Activated CD4-positive, alpha-beta memory T cell treated with anti-CD3 and anti-CD28 coated beads, Interleukin-2, amount 10 ng/mL, durations not matched to agents 7 days and 5 days (primary cell): ENCODE measurements at regions not wholly inside any gene's neighbourhood (a gene's known extent, or its start where the extent isn't known, plus 50 kb on each side); places are given as distances from the start of the nearest gene placed in this dataset.
"Not testable (repeated sequence)": the region's sequence is repeated elsewhere in the genome, so short reads cannot be mapped to it uniquely, and the experiment has no call there.

Source experiments
- CTCF ChIA-PET: fragments of 350-600 bp; sonication (Branson Sonifier 250); formaldehyde crosslinking; loops from one replicate; lab custom pipeline; 2021; ENCODE audit warnings: antibody characterized with exemption, inconsistent platforms; lab: Charles Lee
- POLR2A ChIA-PET: fragments of 350-600 bp; sonication (Branson Sonifier 250); formaldehyde crosslinking; loops from one replicate; lab custom pipeline; 2021; ENCODE audit warnings: antibody characterized with exemption; lab: Charles Lee
- DNase-seq: peaks from one replicate; pipeline ENCODE4 v3.0.0-alpha.2; 2020
- H3K27ac Mint-ChIP-seq: one replicate; pipeline ENCODE4 v1.8.0; 2021; ENCODE audit warnings: mild to moderate bottlenecking, mixed read lengths
- H3K27me3 Mint-ChIP-seq: one replicate; pipeline ENCODE4 v1.8.0; 2021; ENCODE audit warnings: mixed read lengths
- H3K36me3 Mint-ChIP-seq: one replicate; pipeline ENCODE4 v1.8.0; 2021; ENCODE audit warnings: low read depth, mixed read lengths
- H3K4me1 Mint-ChIP-seq: one replicate; pipeline ENCODE4 v1.8.0; 2021; ENCODE audit warnings: mixed read lengths
- H3K4me3 Mint-ChIP-seq: one replicate; pipeline ENCODE4 v1.8.0; 2021; ENCODE audit warnings: mild to moderate bottlenecking, mixed read lengths
- H3K9me3 Mint-ChIP-seq: one replicate; pipeline ENCODE4 v1.8.0; 2021; ENCODE audit warnings: mixed read lengths

GRCh38 chr12:93984005-93984404 is 164.4 kb upstream of the PLXNC1 start:
- peaks cover 16% of the 10 kb centered on the region for H3K4me1 Mint-ChIP-seq
- no peaks in the 10 kb centered on the region for H3K9me3 Mint-ChIP-seq
- no peak overlapping the region for H3K4me3 Mint-ChIP-seq
- H3K27ac Mint-ChIP-seq: no peak overlapping the region
- ChIA-PET POLR2A (no interaction called here), CTCF (interaction anchor here (1.3 to 7.5 kb wide), 2 partner anchors 16 to 118 kb away, joined by 4 to 84 read pairs; no protein-coding TSS in a partner anchor)
- H3K27me3 Mint-ChIP-seq: peaks cover 6% of the 10 kb centered on the region
- DNase-seq: no peak
- H3K36me3 Mint-ChIP-seq: no peaks in the 10 kb centered on the region

- DNase-seq: no peak
- POLR2A ChIA-PET: no interaction called here
- H3K4me3 Mint-ChIP-seq: no peak overlapping the region
- no peaks in the 10 kb centered on the region for H3K36me3 Mint-ChIP-seq
- no peaks in the 10 kb centered on the region for H3K9me3 Mint-ChIP-seq
- no peaks in the 10 kb centered on the region for H3K4me1 Mint-ChIP-seq
- H3K27ac Mint-ChIP-seq: no peak overlapping the region
- H3K27me3 Mint-ChIP-seq: peaks cover 6% of the 10 kb centered on the region
- CTCF ChIA-PET: no interaction called here
Measured at GRCh38 chr12:93989949-93990348, 158.4 kb upstream of the PLXNC1 start.

GRCh38 chr12:93990832-93991803 is 157.3 kb upstream of the PLXNC1 start:
- no peaks in the 10 kb centered on the region for H3K9me3 Mint-ChIP-seq
- CTCF ChIA-PET: no interaction called here
- peaks cover 6% of the 10 kb centered on the region for H3K27me3 Mint-ChIP-seq
- H3K4me1 Mint-ChIP-seq: no peaks in the 10 kb centered on the region
- DNase-seq: no peak
- H3K27ac Mint-ChIP-seq: no peak overlapping the region
- no peaks in the 10 kb centered on the region for H3K36me3 Mint-ChIP-seq
- no peak overlapping the region for H3K4me3 Mint-ChIP-seq
- POLR2A ChIA-PET: interaction anchor here (0.6 kb wide), 1 partner anchor 34 kb away, joined by 4 read pairs; no protein-coding TSS in a partner anchor

GRCh38 chr12:93991829-93992461 is 156.4 kb upstream of the PLXNC1 start:
- Mint-ChIP-seq H3K9me3 (no peaks in the 10 kb centered on the region), H3K27ac (no peak overlapping the region), H3K4me3 (no peak overlapping the region), H3K36me3 (no peaks in the 10 kb centered on the region), H3K27me3 (peaks cover 6% of the 10 kb centered on the region), H3K4me1 (no peaks in the 10 kb centered on the region)
- DNase-seq: no peak
- POLR2A ChIA-PET: no interaction called here
- CTCF ChIA-PET: no interaction called here

GRCh38 chr12:93994721-93995120 is 153.7 kb upstream of the PLXNC1 start:
- Mint-ChIP-seq H3K27ac (no peak overlapping the region), H3K4me3 (no peak overlapping the region), H3K27me3 (peaks cover 15% of the 10 kb centered on the region), H3K36me3 (no peaks in the 10 kb centered on the region), H3K9me3 (peaks cover 2% of the 10 kb centered on the region), H3K4me1 (no peaks in the 10 kb centered on the region)
- no peak for DNase-seq
- POLR2A ChIA-PET: no interaction called here
- CTCF ChIA-PET: no interaction called here

GRCh38 chr12:93996321-93996720 is 152.1 kb upstream of the PLXNC1 start:
- H3K4me3 Mint-ChIP-seq: no peak overlapping the region
- no peak for DNase-seq
- H3K27ac Mint-ChIP-seq: no peak overlapping the region
- peaks cover 19% of the 10 kb centered on the region for H3K27me3 Mint-ChIP-seq
- peaks cover 2% of the 10 kb centered on the region for H3K9me3 Mint-ChIP-seq
- H3K4me1 Mint-ChIP-seq: no peaks in the 10 kb centered on the region
- ChIA-PET CTCF (no interaction called here), POLR2A (no interaction called here)
- no peaks in the 10 kb centered on the region for H3K36me3 Mint-ChIP-seq

GRCh38 chr12:94001691-94002090 is 146.7 kb upstream of the PLXNC1 start:
- no peak overlapping the region for H3K4me3 Mint-ChIP-seq
- peaks cover 14% of the 10 kb centered on the region for H3K9me3 Mint-ChIP-seq
- no peak overlapping the region for H3K27ac Mint-ChIP-seq
- peaks cover 4% of the 10 kb centered on the region for H3K36me3 Mint-ChIP-seq
- CTCF ChIA-PET: no interaction called here
- H3K27me3 Mint-ChIP-seq: peaks cover 32% of the 10 kb centered on the region
- no peak for DNase-seq
- H3K4me1 Mint-ChIP-seq: peaks cover 2% of the 10 kb centered on the region
- POLR2A ChIA-PET: no interaction called here

GRCh38 chr12:94002925-94003324 is 145.5 kb upstream of the PLXNC1 start:
- H3K27me3 Mint-ChIP-seq: peaks cover 32% of the 10 kb centered on the region
- DNase-seq, H3K36me3 Mint-ChIP-seq, H3K4me3 Mint-ChIP-seq, H3K4me1 Mint-ChIP-seq, H3K27ac Mint-ChIP-seq, POLR2A ChIA-PET, CTCF ChIA-PET: not testable (repeated sequence)
- H3K9me3 Mint-ChIP-seq: peaks cover 14% of the 10 kb centered on the region

GRCh38 chr12:94007833-94008232 is 140.5 kb upstream of the PLXNC1 start:
- POLR2A ChIA-PET: not testable (repeated sequence)

GRCh38 chr12:94010307-94010706 is 138.1 kb upstream of the PLXNC1 start:
- peaks cover 7% of the 10 kb centered on the region for H3K27me3 Mint-ChIP-seq
- CTCF ChIA-PET: no interaction called here
- H3K4me3 Mint-ChIP-seq: no peak overlapping the region
- POLR2A ChIA-PET: no interaction called here
- H3K4me1 Mint-ChIP-seq: peaks cover 20% of the 10 kb centered on the region
- no peak for DNase-seq
- no peak overlapping the region for H3K27ac Mint-ChIP-seq
- H3K9me3 Mint-ChIP-seq: peaks cover 2% of the 10 kb centered on the region
- no peaks in the 10 kb centered on the region for H3K36me3 Mint-ChIP-seq

More at GRCh38 chr12:94007833-94008232, 140.5 kb upstream of the PLXNC1 start:
- H3K4me3 Mint-ChIP-seq, H3K9me3 Mint-ChIP-seq, H3K36me3 Mint-ChIP-seq: not testable (repeated sequence)
- CTCF ChIA-PET: interaction anchor here (0.6 to 3.2 kb wide), 5 partner anchors 38 to 240 kb away, joined by 3 to 17 read pairs (median 4); no protein-coding TSS in a partner anchor
- H3K4me1 Mint-ChIP-seq: peaks cover 11% of the 10 kb centered on the region
- H3K27ac Mint-ChIP-seq: peak overlapping the region; percentile 14
- DNase-seq: peak; percentile 73
- peaks cover 15% of the 10 kb centered on the region for H3K27me3 Mint-ChIP-seq

GRCh38 chr12:94012071-94012470 is 136.3 kb upstream of the PLXNC1 start:
- no peak for DNase-seq
- CTCF ChIA-PET: interaction anchor here (1.0 kb wide), 1 partner anchor 90 kb away, joined by 3 read pairs; no protein-coding TSS in a partner anchor
- Mint-ChIP-seq H3K4me3 (no peak overlapping the region), H3K27me3 (peaks cover 3% of the 10 kb centered on the region), H3K36me3 (peaks cover 7% of the 10 kb centered on the region), H3K9me3 (peaks cover 14% of the 10 kb centered on the region), H3K4me1 (peaks cover 20% of the 10 kb centered on the region), H3K27ac (no peak overlapping the region)
- POLR2A ChIA-PET: no interaction called here

- H3K36me3 Mint-ChIP-seq: peaks cover 13% of the 10 kb centered on the region
- H3K27me3 Mint-ChIP-seq: peaks cover 3% of the 10 kb centered on the region
- H3K4me3 Mint-ChIP-seq: no peak overlapping the region
- CTCF ChIA-PET: interaction anchor here (1.0 kb wide), 1 partner anchor 89 kb away, joined by 3 read pairs; no protein-coding TSS in a partner anchor
- DNase-seq: no peak
- H3K9me3 Mint-ChIP-seq: peaks cover 19% of the 10 kb centered on the region
- no peak overlapping the region for H3K27ac Mint-ChIP-seq
- POLR2A ChIA-PET: no interaction called here
- peaks cover 17% of the 10 kb centered on the region for H3K4me1 Mint-ChIP-seq
Measured at GRCh38 chr12:94012590-94012989, 135.8 kb upstream of the PLXNC1 start.

- DNase-seq, H3K4me3 Mint-ChIP-seq, H3K4me1 Mint-ChIP-seq, H3K27me3 Mint-ChIP-seq, H3K27ac Mint-ChIP-seq, CTCF ChIA-PET, POLR2A ChIA-PET: not testable (repeated sequence)
- H3K36me3 Mint-ChIP-seq: peaks cover 22% of the 10 kb centered on the region
- H3K9me3 Mint-ChIP-seq: peaks cover 40% of the 10 kb centered on the region
Measured at GRCh38 chr12:94017247-94017646, 131.1 kb upstream of the PLXNC1 start.
